ENCODE measurements at regions not wholly inside any gene's neighbourhood (a gene's known extent, or its start where the extent isn't known, plus 50 kb on each side); places are given as distances from the start of the nearest gene placed in this dataset.

DNA sequence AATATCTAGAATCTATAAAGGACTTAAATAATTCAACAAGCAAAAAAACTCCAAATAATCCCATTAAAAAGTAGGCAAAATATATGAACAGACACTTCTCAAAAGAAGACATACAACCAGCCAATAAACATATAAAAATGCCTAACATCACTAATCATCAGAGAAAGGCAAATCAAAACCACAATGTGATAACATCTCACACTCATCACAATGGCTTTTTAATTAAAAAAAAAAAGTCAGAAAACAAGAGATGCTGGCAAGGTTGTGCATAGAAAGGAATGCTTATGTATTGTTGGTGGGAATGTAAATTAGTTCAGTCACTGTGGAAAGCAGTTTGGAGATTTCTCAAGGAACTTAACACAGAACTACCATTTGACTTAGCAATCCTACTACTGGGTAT is 979.6 kb upstream of the MAP3K7 start:
- DNase-seq (ENCODE audit: low read depth) = no peak

DNA sequence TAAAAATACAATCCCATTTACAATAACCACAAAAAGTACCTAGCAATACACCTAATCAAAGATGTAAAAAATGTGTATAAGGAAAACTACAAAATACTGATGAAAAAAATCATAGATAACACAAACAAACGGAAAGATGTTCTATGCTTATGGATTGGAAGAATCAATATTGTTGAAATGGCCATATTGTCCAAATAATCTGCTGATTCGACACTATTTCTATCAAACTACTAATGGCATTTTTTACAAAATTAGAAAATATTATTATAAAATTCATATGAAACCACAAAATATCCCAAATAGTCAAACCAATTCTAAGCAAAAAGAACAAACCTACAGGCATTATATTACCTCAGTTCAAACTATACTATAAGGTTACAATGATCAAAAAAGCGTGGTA is 978.3 kb upstream of the MAP3K7 start:
- DNase-seq (ENCODE audit: low read depth) = no peak

DNA sequence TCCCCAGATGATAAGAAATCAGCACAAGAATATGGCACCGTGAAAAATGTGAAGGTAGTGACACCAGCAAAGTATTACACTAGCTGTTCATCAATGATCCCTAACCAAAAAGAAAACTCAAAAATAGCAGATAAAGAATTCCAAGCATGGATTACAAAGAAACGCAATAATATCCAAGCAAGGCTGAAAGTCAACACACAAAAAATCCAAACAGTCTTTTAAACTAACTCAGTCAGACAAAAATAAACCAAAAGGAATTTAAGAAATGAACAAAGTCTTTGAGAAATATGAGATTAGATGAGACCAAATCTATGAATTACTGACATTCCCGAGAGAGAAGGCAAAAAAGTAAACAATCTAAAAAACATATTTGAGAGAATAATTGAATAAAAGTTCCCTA is 976.1 kb upstream of the MAP3K7 start:
- no peak for DNase-seq (ENCODE audit: low read depth)

DNA sequence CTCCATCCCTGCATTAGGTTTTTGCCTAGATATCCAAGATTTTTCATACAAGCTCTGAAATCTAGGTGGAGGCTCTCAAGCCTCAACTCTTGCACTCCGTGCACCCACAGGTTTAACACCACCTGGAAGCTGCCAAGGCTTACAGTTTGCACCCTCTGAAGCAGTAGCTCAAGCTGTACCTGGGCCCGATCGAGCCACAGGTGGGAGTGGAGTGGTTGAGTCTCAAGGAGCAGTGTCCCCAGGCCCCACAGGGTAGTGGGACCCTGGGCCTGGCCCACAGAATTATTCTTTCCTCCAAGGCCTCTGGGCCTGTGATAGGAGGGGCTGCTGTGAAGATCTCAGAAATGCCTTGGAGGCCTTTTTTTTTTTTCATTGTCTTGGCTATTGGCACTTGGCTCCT is 973.5 kb upstream of the MAP3K7 start:
- DNase-seq (ENCODE audit: low read depth) = no peak

DNA sequence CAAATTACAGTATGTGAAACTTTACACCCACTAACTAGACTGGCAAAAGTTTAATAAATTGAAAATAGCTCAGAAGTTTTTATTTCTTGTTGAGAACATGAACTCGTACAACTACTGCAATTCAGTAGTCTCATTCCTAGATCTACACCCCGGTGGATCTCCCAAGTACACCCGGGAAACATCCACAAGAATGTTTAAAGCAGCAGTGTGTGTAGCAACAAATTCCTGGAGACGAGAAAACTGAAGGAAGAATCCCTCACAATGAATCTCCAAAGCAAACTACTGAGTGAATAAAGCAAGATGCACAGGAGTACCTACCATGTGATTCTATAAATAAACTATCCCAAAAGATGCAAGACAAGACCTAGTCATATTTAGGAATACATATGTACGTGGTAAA is 954.0 kb upstream of the MAP3K7 start:
- no peak for DNase-seq (ENCODE audit: low read depth)

DNA sequence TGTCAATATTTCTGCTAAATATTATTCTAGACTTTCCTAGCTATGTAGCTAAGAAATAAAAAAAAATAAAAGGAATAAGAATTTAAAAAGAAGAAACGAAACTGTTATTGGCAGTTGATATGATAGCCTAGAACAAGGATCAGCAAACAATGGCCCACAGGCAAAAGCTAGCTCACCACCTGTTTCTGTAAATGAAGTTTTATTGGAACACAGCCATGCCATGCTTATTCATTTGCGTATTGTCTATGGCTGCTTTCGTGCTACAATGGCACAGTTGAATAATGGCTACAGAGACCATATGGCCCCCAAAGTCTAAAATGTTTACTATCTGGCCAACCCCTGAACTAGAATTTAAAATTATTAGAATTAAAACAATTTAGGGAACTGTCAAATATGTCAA is 952.6 kb upstream of the MAP3K7 start:
- no peak for DNase-seq (ENCODE audit: low read depth)

DNA sequence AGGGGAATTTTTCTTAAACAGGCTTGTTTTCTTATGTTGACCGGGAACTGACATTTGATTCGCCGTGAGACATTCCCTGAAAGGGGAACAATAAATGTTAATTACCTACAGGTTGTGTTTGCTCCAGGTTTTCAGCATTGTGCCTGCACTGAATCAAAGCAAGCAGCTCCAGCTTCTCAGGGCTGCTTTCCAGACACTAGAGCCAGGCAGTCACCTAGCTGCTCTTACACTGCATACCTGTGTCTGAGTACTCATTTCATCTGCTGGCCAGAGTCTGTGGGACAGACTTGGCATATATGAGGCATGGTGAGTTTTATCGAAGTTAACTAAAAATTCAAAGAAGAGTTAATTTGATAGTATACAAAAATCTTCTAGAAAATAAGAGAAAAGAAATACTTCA is 951.8 kb upstream of the MAP3K7 start:
- no peak for DNase-seq (ENCODE audit: low read depth)

DNA sequence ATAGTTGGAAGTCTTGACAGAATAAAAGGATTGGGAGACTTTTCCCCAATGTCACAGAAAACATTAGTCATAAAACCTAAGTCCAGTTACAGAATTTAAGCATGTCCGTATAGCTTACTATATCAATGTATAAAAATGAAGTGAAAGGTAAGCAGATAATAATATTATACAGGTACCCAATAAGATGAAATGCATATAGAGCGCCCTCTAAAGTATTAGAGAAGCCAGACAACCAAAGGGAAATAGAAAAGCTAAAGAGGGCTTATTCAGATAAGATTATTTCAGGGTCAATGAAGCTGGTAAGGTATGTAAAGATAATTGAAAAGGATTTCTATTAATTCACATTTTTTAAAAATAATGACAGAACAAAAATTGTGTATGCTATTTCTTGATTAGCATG is 947.7 kb upstream of the MAP3K7 start:
- DNase-seq (ENCODE audit: low read depth) = no peak

DNA sequence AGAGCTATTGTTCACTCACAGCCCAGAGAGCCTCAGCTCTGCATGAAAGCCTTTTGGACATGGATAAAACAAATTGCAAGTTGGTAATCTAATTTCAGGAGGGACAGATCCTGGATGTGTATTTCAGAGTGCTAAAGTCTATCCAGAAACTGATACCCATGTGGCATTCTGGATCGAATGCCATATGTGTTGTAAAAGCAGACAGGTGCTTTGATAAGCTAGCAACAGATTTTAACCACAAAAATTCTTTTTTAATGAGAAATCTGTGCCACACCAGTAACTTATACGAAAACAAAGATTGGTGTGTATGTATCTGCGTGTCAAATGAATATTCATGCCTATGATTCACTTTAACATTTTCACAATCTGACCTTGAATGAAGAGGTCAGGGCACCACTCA is 936.6 kb upstream of the MAP3K7 start:
- peak; percentile 52 for DNase-seq (ENCODE audit: low read depth)

DNA sequence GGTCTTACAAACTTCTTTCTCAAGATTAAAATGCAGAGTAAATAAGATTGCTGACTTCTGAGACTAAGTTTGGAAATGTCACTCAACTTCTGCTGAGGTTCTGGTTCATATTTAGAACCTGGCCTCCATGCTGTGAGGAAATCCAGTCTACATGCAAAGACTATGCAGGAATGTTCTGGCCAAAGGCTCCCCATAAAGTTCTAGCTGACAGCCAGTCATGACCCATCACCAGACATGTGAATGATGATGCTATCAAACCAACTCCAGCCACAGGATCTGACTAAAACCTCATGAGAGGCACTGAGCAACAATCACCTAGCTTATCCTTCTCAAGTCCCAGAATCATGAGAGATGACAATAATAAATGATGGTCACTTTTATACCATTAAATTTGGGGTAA is 935.1 kb upstream of the MAP3K7 start:
- no peak for DNase-seq (ENCODE audit: low read depth)

DNA sequence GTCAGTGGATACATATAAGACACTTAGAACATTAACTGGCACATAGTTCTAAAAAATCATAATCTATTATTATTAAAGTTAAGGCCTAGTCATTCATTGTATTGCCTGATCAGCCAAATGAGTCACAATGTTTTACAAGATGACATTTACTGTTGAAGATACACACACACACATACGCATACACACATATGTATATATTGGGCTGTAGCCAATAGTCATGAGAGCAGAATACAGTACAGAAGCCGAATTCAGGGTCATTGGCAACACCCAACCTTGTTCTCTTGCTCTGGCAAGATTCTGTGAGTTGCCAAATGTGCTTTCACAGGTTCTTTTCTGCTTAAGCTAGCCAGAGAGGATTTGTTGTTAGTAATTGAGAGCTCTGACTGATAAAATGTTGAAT is 922.8 kb upstream of the MAP3K7 start:
- DNase-seq (ENCODE audit: low read depth) = no peak

DNA sequence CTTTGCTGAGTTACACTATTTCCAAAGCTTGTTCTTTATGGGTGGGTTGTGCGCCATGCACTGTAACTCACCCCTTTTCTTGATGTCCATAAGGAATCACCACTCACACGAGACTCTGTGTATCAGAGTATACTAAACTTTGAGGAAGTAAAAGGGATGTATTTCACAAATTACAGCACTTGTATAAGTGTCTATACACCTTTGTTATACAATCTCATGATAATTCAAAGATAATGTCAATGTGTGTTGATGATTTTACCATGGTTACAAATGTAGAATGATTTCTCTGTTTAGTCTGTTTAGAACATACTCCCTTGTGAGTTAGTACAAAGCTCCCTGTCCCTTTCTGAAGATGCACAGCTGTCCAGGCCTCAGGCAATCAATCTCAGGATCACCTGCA is 922.2 kb upstream of the MAP3K7 start:
- DNase-seq (ENCODE audit: low read depth) = no peak

DNA sequence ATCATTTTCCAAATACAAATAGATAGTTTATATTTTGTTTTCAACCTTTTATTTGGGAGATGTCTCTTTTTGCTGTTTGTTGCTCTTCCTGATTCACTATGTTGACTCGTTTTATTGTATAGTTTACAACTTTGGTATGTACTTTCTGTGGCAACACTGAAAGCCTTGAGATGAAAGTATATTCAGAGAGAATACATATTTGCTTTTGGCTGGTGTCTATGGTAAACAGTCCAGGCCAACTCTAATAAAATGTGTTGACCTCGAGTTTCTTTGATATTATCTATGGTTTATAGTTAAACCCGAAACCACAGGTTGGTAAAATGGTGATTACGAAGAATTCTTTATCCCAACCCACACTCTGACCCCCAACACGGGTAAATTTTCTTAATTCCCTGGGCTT is 919.6 kb upstream of the MAP3K7 start:
- no peak for DNase-seq (ENCODE audit: low read depth)

DNA sequence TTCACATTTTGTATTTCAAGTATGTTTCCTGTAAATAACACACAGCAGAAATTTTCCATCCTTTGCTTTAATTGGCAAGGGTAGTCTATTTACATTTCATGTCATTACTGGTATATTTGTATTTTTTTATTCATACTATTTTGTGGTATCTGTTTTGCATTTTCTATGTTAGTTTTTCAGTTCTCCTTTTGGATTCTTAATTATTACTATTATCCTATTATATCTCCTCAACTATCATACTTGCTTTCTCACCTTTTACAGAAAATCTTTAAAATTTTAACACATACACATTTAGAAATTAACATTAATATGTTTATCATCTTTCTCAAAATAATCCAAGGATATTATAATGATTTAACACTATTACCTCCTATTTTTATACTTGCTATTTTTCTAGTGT is 918.3 kb upstream of the MAP3K7 start:
- no peak for DNase-seq (ENCODE audit: low read depth)

DNA sequence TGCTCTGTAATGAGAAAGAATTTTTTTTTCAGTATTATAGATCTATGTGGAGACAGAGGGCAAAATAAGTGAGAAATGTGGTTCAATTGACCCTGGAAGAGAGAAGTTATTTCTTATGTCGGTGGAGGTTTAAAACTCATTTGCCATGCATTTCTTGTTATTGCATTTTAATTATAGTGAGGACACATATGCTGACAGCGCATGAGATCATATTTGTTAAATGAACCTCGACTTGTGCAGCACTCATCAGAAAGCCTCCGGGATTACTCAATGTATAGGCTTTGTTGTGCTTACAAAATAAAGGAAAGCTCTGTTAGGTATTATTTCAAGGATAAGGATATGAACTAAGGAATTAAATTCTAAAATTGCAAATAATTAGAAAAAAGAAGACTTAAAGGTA is 915.1 kb upstream of the MAP3K7 start:
- DNase-seq (ENCODE audit: low read depth) = no peak

DNA sequence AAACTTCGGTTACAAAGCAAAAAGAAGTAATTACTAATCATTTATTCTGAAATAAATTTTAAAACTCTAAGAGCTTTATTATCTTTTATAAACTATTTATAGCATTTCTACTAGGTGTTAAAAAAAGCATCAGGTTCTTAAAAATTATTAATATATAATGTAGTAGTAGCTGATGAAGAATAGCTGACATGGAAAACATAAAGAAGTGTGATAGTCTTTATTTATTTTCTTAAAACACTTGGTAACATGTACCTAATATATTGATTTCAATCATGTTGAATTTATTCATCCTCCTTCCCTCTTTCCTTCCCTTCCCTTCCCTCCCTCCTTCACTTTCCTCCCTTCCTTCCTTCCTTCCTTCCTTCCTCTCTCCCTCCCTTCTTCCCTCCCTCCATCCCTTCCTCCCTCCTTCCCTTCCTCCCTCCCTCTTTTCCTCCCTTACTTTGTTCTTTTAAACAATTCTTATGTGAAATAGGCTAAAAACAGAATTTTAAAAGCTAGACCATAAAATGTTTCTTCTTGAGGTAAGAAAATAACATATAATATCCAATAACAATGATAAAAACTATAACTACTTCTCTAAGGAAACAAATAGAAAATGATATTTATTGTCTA is 913.9 kb upstream of the MAP3K7 start:
- DNase-seq (ENCODE audit: low read depth) = no peak

DNA sequence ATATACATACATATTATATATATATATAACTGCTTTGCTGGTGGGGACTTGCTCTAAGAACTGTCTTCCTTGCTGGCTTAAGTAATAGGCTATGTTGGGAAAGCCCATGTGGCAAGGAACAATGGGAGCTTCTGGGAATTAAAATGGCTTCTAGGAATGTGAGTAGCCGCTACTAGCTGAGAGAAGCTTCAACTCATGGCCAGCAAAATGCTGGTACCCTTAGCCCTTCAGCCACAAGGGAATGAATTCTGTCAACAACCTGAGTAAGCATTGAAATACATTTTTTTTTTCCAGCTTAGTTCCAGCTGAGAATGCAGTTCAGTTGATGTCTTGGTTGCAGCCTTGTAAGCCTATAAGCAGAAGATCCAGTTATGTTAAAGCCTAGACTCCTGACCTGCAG is 911.7 kb upstream of the MAP3K7 start:
- no peak for DNase-seq (ENCODE audit: low read depth)

DNA sequence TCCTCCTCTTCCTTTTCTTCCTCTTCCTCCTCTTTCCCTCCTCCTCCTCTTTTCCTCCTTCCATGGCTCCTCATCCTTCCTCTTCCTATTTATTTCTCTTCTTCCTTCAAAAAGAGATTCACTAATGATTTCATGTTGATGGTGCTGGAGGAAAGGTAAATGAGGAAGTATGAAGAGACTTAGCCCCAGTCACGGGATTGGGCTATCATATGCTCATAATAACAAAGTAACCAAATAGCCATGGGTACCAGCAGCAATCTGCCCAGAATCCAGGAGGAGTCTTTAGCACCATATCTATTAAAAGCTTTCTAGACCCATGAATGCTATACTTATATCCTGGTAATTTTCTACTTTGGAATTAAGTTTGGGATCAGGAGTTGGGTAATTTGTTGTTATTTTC is 910.9 kb upstream of the MAP3K7 start:
- no peak for DNase-seq (ENCODE audit: low read depth)

DNA sequence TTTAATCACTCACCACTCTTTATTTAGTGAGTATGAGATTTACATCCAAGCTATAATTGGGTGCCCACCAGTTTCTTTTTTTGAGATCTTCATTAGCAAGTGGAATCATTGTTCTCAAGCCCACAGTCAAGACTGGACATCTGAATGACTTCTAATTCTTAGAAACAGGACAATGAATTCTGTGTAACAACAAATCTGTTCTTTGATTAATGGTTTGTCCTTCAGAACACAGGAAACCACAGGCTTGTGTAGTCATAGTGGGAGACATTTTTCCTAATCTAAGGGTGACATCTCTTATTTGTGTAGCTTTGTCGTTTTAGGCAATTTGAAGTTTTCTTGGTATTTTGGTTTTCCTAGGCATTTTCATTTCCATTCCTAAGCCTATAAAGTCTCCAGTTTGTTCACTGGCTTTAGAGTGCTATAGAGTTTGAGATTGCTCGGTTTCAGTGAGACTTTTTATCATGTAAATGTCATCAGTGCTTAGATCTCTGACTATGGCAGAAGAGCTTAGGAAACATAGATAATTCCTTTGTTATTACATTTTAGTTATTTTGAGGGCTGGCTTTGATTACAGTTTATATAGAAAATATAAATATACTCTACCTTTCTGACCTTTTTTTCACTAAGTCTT is 903.9 kb upstream of the MAP3K7 start:
- no peak for DNase-seq (ENCODE audit: low read depth)

DNA sequence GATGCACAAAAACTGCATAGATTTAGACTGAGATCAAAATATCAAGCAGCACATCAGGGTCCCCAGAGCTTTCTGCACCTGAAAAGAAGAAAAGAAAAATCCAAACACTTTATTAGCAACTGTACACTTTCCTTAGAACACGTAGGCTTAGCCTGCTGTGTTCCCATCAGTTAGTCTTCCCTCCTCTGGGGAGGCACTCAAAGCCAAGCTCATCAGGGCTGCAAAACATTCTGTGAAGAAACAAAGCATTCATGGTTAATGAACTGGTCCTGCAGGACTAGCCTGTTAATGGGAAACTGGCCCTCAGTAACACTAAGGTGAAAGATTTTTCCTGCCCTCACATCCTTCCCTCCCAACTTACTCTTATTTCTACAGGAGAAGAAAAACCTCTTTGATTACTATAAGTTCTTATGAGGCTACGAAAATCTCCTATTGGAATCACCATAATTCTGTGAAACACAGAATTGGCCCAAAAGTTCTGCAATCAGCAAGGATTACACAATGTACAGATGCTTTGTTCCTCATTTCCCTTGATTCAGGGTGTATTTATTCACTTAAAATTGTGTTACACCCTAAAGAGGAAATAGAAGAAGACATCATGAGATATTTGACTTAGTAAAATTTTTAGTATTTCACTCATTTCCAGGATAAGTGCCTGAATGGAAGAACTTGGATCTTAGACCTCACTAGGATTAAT is 901.0 kb upstream of the MAP3K7 start:
- no peak for DNase-seq (ENCODE audit: low read depth)

DNA sequence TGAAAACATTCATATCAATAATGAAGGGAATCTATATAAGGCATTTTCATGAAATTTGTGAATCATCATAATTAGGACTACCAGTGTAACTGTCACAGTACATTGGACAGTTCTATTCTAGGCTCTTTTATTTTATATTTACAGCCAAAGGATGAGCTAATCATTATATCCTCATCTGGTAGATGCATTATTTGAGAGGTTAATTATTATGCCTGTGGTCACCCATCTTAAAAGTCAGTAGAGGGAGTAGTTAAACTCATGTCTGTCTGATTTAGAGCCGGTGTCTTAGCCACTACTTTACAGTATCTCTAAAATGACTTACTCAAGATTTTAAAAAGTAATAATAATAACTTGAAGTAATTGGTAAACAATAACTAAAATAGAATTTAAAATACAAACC is 899.3 kb upstream of the MAP3K7 start:
- no peak for DNase-seq (ENCODE audit: low read depth)

DNA sequence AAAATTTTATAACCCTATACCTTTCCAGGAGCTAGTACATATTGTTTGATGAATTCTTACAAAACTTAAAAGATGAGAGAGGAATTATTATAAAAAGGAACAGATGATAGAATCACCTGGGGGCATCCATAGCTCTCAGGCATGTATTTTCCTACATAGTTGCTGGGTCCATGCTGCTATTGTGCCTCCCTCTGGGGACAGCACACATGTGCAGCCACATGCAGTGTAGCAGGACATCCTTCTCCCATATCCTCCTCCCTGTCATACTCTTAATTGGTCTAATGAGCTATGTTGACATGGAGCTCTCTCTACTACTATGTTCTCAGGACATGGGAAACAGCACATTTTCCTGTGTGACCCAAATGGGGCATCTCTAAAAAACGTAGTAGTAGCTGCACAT is 898.2 kb upstream of the MAP3K7 start:
- DNase-seq (ENCODE audit: low read depth) = no peak

DNA sequence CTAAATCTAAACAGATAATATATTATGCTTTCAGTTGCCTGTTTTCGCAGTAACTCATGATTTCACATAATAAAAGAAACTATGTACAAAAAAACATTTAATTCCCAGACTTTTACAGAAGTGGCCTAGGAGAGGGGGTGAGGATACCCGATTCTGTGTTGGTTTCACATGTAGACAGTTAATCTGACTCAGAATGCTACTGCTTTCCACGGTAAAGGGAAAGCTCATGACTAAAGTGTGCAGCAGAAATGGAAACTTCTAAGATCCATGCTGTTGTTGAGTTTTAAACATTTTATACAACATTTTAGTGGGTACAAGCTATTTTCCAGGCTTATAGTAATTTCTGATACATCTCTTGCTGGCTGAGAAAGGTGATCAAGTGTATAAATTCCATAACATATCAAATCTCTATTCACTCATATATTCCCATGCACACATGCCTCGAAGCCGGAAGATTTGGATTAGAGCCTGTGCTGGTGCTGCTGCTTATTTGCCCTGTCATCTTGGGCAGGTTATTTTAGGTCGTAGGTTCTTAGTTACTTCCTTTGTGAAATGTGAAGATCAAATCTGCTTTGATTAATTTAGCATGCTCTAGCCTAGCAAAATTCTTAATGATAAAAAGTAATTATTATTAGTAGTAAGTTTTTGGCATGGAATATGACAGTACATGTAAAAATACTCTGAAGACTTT is 896.7 kb upstream of the MAP3K7 start:
- DNase-seq (ENCODE audit: low read depth) = no peak
